T-cell (primary cell): ENCODE measurements at regions not wholly inside any gene's neighbourhood (a gene's known extent, or its start where the extent isn't known, plus 50 kb on each side); places are given as distances from the start of the nearest gene placed in this dataset.

Experiments
- ATAC-seq, 4 experiments: fragments of 200-7000 bp in 3 of 4; fragments of 150-1000 bp in 1 of 4; cut with Tn5 transposase; replicated peaks in 1 of 4; 1 replicate in 3 of 4; 2 replicates in 1 of 4; pipeline ENCODE4 v1.10.0; 2021; ENCODE audit warnings: moderate library complexity in 3 of 4, mild to moderate bottlenecking in 2 of 4, moderate number of reproducible peaks in 1 of 4
- CTCF ChIA-PET, 2 donors: fragments of 300-600 bp; sonication (Branson Sonifier 250); formaldehyde crosslinking; loops; one replicate each; lab custom pipeline; 2022; ENCODE audit warnings: antibody characterized with exemption in 2 of 2; lab: Charles Lee
- POLR2A ChIA-PET, 2 donors: fragments of 300-600 bp; sonication (Branson Sonifier 250); formaldehyde crosslinking; loops; one replicate each; lab custom pipeline; 2022; ENCODE audit warnings: antibody characterized with exemption in 2 of 2; lab: Charles Lee
- DNase-seq, 35 experiments: peaks; one replicate each; pipeline versions ENCODE4 v3.0.0 to v3.0.0-alpha.2; 2013 to 2023
- H3K27ac ChIP-seq: one replicate; pipeline ENCODE4 v1.5.1; 2013; ENCODE audit warnings: low read length
- H3K27me3 ChIP-seq, 2 experiments: replicated peaks in 1 of 2; 1 replicate in 1 of 2; 2 replicates in 1 of 2; pipeline versions ENCODE4 v1.6.1 to v1.7.0; 2013; ENCODE audit warnings: low read length in 1 of 2, mixed read lengths in 1 of 2; ENCODE audit not compliant: control insufficient read depth in 2 of 2, insufficient read depth in 2 of 2; ENCODE audit errors: extremely low read depth in 1 of 2
- H3K36me3 ChIP-seq, 2 donors: 1 replicate in 1 of 2; 2 replicates in 1 of 2; pipeline versions ENCODE4 v1.6.1 to v1.7.0; 2013; ENCODE audit warnings: low read length in 1 of 2; ENCODE audit not compliant: control insufficient read depth in 2 of 2, insufficient read depth in 1 of 2; ENCODE audit errors: extremely low read depth in 1 of 2
- H3K4me1 ChIP-seq, 2 experiments: 1 replicate in 1 of 2; 2 replicates in 1 of 2; pipeline versions ENCODE4 v1.6.1 to v1.7.0; 2013; ENCODE audit warnings: low read length in 2 of 2, mixed read lengths in 1 of 2; ENCODE audit not compliant: insufficient read depth in 2 of 2, control insufficient read depth in 1 of 2; ENCODE audit errors: extremely low read depth in 1 of 2
- H3K4me3 ChIP-seq, 2 donors: 1 replicate in 1 of 2; 2 replicates in 1 of 2; pipeline versions ENCODE4 v1.5.1 to v1.7.0; 2013; ENCODE audit warnings: mild to moderate bottlenecking in 2 of 2, low read length in 1 of 2, moderate library complexity in 1 of 2; ENCODE audit not compliant: control insufficient read depth in 1 of 2; ENCODE audit errors: extremely low read depth in 1 of 2
- H3K9me3 ChIP-seq: 2 replicates; pipeline ENCODE4 v1.7.0; 2013
- H3K27ac Mint-ChIP-seq, 2 donors: one replicate each; pipeline ENCODE4 v1.8.0; 2020 to 2021; ENCODE audit warnings: mild to moderate bottlenecking in 2 of 2, mixed read lengths in 2 of 2
- H3K27me3 Mint-ChIP-seq, 2 donors: one replicate each; pipeline ENCODE4 v1.8.0; 2021 to 2022; ENCODE audit warnings: mixed read lengths in 2 of 2
- H3K36me3 Mint-ChIP-seq: one replicate; pipeline ENCODE4 v1.8.0; 2021; ENCODE audit warnings: mixed read lengths
- H3K4me1 Mint-ChIP-seq, 3 donors: one replicate each; pipeline ENCODE4 v1.8.0; 2020 to 2022; ENCODE audit warnings: mixed read lengths in 3 of 3, mild to moderate bottlenecking in 1 of 3
- H3K4me3 Mint-ChIP-seq, 3 donors: one replicate each; pipeline ENCODE4 v1.8.0; 2020 to 2022; ENCODE audit warnings: mild to moderate bottlenecking in 3 of 3, mixed read lengths in 3 of 3, moderate library complexity in 3 of 3
- H3K9me3 Mint-ChIP-seq, 3 donors: one replicate each; pipeline ENCODE4 v1.8.0; 2020 to 2022; ENCODE audit warnings: mixed read lengths in 3 of 3
- WGBS: methylation state at CpG from one replicate; pipeline ENCODE4 v1.1.5; 2013; ENCODE audit warnings: missing lambda C conversion rate; ENCODE audit not compliant: insufficient coverage; 5-methylcytosine and 5-hydroxymethylcytosine counted together

DNA sequence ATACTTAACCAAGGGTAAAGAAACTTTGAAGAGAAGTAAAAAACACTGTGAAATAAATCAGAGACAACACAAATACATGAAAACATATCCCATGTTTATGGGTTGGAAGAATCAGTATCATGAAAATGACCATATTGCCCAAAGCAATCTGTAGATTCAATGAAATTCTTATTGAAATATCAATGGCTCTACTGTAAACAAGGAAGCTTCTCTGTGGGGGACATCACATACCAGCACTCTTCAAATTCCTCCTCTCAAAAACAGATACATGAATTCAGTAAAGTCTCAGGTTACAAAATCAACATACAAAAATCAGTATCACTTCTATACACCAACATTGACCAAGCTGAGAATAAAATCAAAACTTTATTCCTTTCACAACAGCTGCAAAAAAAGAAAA lies 63.5 kb upstream of the CNTNAP5 start:
- H3K27ac ChIP-seq, result no peak overlapping the region
- Mint-ChIP-seq H3K27me3 (no peaks in the 10 kb centered on the region), H3K4me3 (no peak overlapping the region), H3K27ac (no peak overlapping the region), H3K36me3 (no peaks in the 10 kb centered on the region), H3K9me3 (peaks cover 10 to 38% (median 18%) of the 10 kb centered on the region in 3 donors), H3K4me1 (no peaks in the 10 kb centered on the region)
- ChIA-PET CTCF (no interaction called here), POLR2A (interaction anchor here in 1 of 2 donors (0.6 kb wide), 1 partner anchor 554 kb away, joined by 3 read pairs; no protein-coding TSS in a partner anchor)
- DNase-seq, result no peak
- H3K36me3 ChIP-seq, result no peaks in the 10 kb centered on the region
- no peaks in the 10 kb centered on the region for H3K27me3 ChIP-seq
- H3K4me1 ChIP-seq, result no peaks in the 10 kb centered on the region
- no peak for ATAC-seq
- H3K9me3 ChIP-seq, result no peaks in the 10 kb centered on the region
- H3K4me3 ChIP-seq, result no peak overlapping the region

GRCh38 chr2:123971564-123972318 lies 53.3 kb upstream of the CNTNAP5 start:
- ATAC-seq (no peak), DNase-seq (no peak)
- H3K9me3 ChIP-seq, result no peaks in the 10 kb centered on the region
- H3K4me1 ChIP-seq, result no peaks in the 10 kb centered on the region
- 70% methylated on average over 3 of the region's 8 CpGs for WGBS
- Mint-ChIP-seq H3K4me1 (no peaks in the 10 kb centered on the region), H3K36me3 (no peaks in the 10 kb centered on the region), H3K4me3 (no peak overlapping the region), H3K9me3 (peaks cover 7 to 10% (median 7%) of the 10 kb centered on the region in 3 donors), H3K27me3 (no peaks in the 10 kb centered on the region), H3K27ac (no peak overlapping the region)
- H3K27ac ChIP-seq, result no peak overlapping the region
- H3K27me3 ChIP-seq, result no peaks in the 10 kb centered on the region
- no peak overlapping the region for H3K4me3 ChIP-seq
- ChIA-PET CTCF (no interaction called here), POLR2A (no interaction called here)
- no peaks in the 10 kb centered on the region for H3K36me3 ChIP-seq
